ENCODE measurements at regions not wholly inside any gene's neighbourhood (a gene's known extent, or its start where the extent isn't known, plus 50 kb on each side); places are given as distances from the start of the nearest gene placed in this dataset.

GRCh38 chr15:96073908-96074307, 256.6 kb upstream of the NR2F2 start:
- WGBS, 2 donors: 90 to 91% methylated on average over 4 of the region's 4 CpGs

GRCh38 chr15:96075895-96076294, 254.6 kb upstream of the NR2F2 start:
- Histone ChIP-seq H3K9me3 (no peaks in the 10 kb centered on the region), H3K4me3 (no peak overlapping the region), H3K4me1 (no peaks in the 10 kb centered on the region), H3K27ac (no peak overlapping the region), H3K36me3 (no peaks in the 10 kb centered on the region), H3K27me3 (no peaks in the 10 kb centered on the region)
- no peak for DNase-seq
- 33 to 70% methylated on average over 2 of the region's 2 CpGs for whole genome bisulfite sequencing, 2 donors
- TF ChIP-seq POLR2A (IDR thresholded peaks at IDR 0.05): no peak
- no peak for TF ChIP-seq EP300 (IDR thresholded peaks at IDR 0.05)
- TF ChIP-seq CTCF (IDR thresholded peaks at IDR 0.05): no peak
- no peak for TF ChIP-seq POLR2AphosphoS5 (IDR thresholded peaks at IDR 0.05)
- intact Hi-C loops (cut with DNase I): no loop called here

More at GRCh38 chr15:96073908-96074307, 256.6 kb upstream of the NR2F2 start:
- DNase-seq: no peak
- no peak for TF ChIP-seq POLR2AphosphoS5 (IDR thresholded peaks at IDR 0.05)
- intact Hi-C loops (cut with DNase I): no loop called here
- Histone ChIP-seq H3K36me3 (no peaks in the 10 kb centered on the region), H3K27ac (no peak overlapping the region), H3K9me3 (no peaks in the 10 kb centered on the region), H3K4me3 (no peak overlapping the region), H3K27me3 (no peaks in the 10 kb centered on the region), H3K4me1 (no peaks in the 10 kb centered on the region)

GRCh38 chr15:96076350-96076749, 254.2 kb upstream of the NR2F2 start:
- H3K27me3 ChIP-seq: no peaks in the 10 kb centered on the region
- no peak overlapping the region for H3K27ac ChIP-seq
- H3K36me3 ChIP-seq: no peaks in the 10 kb centered on the region
- H3K4me3 ChIP-seq: no peak overlapping the region
- intact Hi-C loops (cut with DNase I): no loop called here
- TF ChIP-seq CTCF (IDR thresholded peaks at IDR 0.05): no peak
- no peak for TF ChIP-seq POLR2A (IDR thresholded peaks at IDR 0.05)
- TF ChIP-seq EP300 (IDR thresholded peaks at IDR 0.05): no peak
- no peak for TF ChIP-seq POLR2AphosphoS5 (IDR thresholded peaks at IDR 0.05)
- DNase-seq: no peak
- H3K4me1 ChIP-seq: no peaks in the 10 kb centered on the region
- 91 to 93% methylated on average over 6 of the region's 6 CpGs for WGBS, 2 donors
- no peaks in the 10 kb centered on the region for H3K9me3 ChIP-seq

GRCh38 chr15:96079041-96079440, 251.5 kb upstream of the NR2F2 start:
- TF ChIP-seq POLR2A (IDR thresholded peaks at IDR 0.05): no peak
- no peak for TF ChIP-seq POLR2AphosphoS5 (IDR thresholded peaks at IDR 0.05)
- TF ChIP-seq EP300 (IDR thresholded peaks at IDR 0.05): no peak
- no peak for TF ChIP-seq CTCF (IDR thresholded peaks at IDR 0.05)
- 88 to 91% methylated on average over 4 of the region's 4 CpGs for WGBS, 2 donors
- no peak overlapping the region for H3K4me3 ChIP-seq
- H3K27me3 ChIP-seq: no peaks in the 10 kb centered on the region
- DNase-seq: no peak
- H3K36me3 ChIP-seq: no peaks in the 10 kb centered on the region
- intact Hi-C loops (cut with DNase I): no loop called here
- H3K9me3 ChIP-seq: no peaks in the 10 kb centered on the region
- H3K4me1 ChIP-seq: no peaks in the 10 kb centered on the region
- no peak overlapping the region for H3K27ac ChIP-seq

- Histone ChIP-seq H3K36me3 (no peaks in the 10 kb centered on the region), H3K9me3 (no peaks in the 10 kb centered on the region), H3K27me3 (no peaks in the 10 kb centered on the region), H3K4me1 (no peaks in the 10 kb centered on the region), H3K27ac (no peak overlapping the region), H3K4me3 (no peak overlapping the region)
- intact Hi-C loops (cut with DNase I): no loop called here
- 67 to 83% methylated on average over 3 of the region's 3 CpGs for WGBS, 2 donors
- TF ChIP-seq POLR2AphosphoS5 (IDR thresholded peaks at IDR 0.05): no peak
- no peak for TF ChIP-seq POLR2A (IDR thresholded peaks at IDR 0.05)
- no peak for TF ChIP-seq EP300 (IDR thresholded peaks at IDR 0.05)
- no peak for DNase-seq
These were observed 250.6 kb upstream of the NR2F2 start for GRCh38 chr15:96079882-96080281.

GRCh38 chr15:96086164-96086563, 244.3 kb upstream of the NR2F2 start:
- no peak for DNase-seq
- H3K36me3 ChIP-seq: no peaks in the 10 kb centered on the region
- H3K4me1 ChIP-seq: no peaks in the 10 kb centered on the region
- 46 to 54% methylated on average over 3 of the region's 3 CpGs for WGBS, 2 donors
- no peaks in the 10 kb centered on the region for H3K27me3 ChIP-seq
- H3K27ac ChIP-seq: no peak overlapping the region
- no peaks in the 10 kb centered on the region for H3K9me3 ChIP-seq
- TF ChIP-seq EP300 (IDR thresholded peaks at IDR 0.05): no peak
- TF ChIP-seq POLR2A (IDR thresholded peaks at IDR 0.05): no peak
- TF ChIP-seq CTCF (IDR thresholded peaks at IDR 0.05): no peak
- TF ChIP-seq POLR2AphosphoS5 (IDR thresholded peaks at IDR 0.05): no peak
- no peak overlapping the region for H3K4me3 ChIP-seq
- intact Hi-C loops (cut with DNase I): no loop called here
